ENCODE measurements at regions not wholly inside any gene's neighbourhood (a gene's known extent, or its start where the extent isn't known, plus 50 kb on each side); places are given as distances from the start of the nearest gene placed in this dataset.

DNA sequence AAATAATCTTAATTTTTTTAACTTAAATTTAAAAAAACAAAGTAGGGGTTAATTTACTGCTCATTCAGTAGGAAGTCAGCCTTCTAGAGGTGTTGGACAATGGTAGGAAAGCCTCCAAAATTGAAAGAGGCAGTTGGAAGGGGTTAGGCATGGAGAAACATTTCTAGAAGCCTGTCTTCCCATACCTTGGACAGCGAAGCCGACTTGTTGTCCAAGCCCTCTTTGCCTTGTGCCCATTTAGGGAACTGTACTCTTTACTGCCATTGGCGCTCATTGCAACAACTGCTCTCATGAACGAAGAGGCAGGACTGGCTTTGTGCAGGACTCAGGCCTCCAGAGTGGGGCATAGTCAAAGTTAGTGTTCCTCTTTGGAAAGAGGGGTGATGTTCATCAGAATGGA is 333.3 kb downstream of the HRH4 start:
- TF ChIP-seq, protein P1, sequence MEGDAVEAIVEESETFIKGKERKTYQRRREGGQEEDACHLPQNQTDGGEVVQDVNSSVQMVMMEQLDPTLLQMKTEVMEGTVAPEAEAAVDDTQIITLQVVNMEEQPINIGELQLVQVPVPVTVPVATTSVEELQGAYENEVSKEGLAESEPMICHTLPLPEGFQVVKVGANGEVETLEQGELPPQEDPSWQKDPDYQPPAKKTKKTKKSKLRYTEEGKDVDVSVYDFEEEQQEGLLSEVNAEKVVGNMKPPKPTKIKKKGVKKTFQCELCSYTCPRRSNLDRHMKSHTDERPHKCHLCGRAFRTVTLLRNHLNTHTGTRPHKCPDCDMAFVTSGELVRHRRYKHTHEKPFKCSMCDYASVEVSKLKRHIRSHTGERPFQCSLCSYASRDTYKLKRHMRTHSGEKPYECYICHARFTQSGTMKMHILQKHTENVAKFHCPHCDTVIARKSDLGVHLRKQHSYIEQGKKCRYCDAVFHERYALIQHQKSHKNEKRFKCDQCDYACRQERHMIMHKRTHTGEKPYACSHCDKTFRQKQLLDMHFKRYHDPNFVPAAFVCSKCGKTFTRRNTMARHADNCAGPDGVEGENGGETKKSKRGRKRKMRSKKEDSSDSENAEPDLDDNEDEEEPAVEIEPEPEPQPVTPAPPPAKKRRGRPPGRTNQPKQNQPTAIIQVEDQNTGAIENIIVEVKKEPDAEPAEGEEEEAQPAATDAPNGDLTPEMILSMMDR (conservative IDR thresholded peaks at IDR 0.05; ENCODE audit: low read length), result no peak
- TF ChIP-seq EZH2phosphoT487 (IDR thresholded peaks at IDR 0.05; ENCODE audit: borderline replicate concordance), result no peak

Measured in Loucy (cell line).